ENCODE measurements at regions not wholly inside any gene's neighbourhood (a gene's known extent, or its start where the extent isn't known, plus 50 kb on each side); places are given as distances from the start of the nearest gene placed in this dataset.
A peak's percentile ranks its signal among the peaks of the same experiment; 100 is the strongest.

- FAIRE-seq, result no peak
- no peak for DNase-seq (ENCODE audit: low spot score in 2 of 2)
Observed at GRCh38 chr4:107202744-107203143, 166.6 kb upstream of the DKK2 start.

GRCh38 chr4:107197121-107197520 lies 161.0 kb upstream of the DKK2 start:
- no peak for DNase-seq (ENCODE audit: low spot score in 2 of 2)
- FAIRE-seq, result no peak

GRCh38 chr4:107196312-107196711 lies 160.2 kb upstream of the DKK2 start:
- DNase-seq (ENCODE audit: low spot score in 2 of 2), result no peak
- no peak for FAIRE-seq

- DNase-seq (ENCODE audit: low spot score in 2 of 2) (no peak), FAIRE-seq (no peak)
Observed at GRCh38 chr4:107194005-107194404, 157.9 kb upstream of the DKK2 start.

- no peak for DNase-seq (ENCODE audit: low spot score in 2 of 2)
- no peak for FAIRE-seq
Observed at GRCh38 chr4:107192601-107193000, 156.5 kb upstream of the DKK2 start.

GRCh38 chr4:107187091-107187490 lies 151.0 kb upstream of the DKK2 start:
- no peak for FAIRE-seq

GRCh38 chr4:107183155-107183774 lies 147.2 kb upstream of the DKK2 start:
- FAIRE-seq, result no peak

More at GRCh38 chr4:107187091-107187490, 151.0 kb upstream of the DKK2 start:
- DNase-seq (ENCODE audit: low spot score in 2 of 2), result no peak

GRCh38 chr4:107182347-107182746 lies 146.2 kb upstream of the DKK2 start:
- DNase-seq (ENCODE audit: low spot score in 2 of 2), result no peak
- no peak for FAIRE-seq

More at GRCh38 chr4:107183155-107183774, 147.2 kb upstream of the DKK2 start:
- DNase-seq (ENCODE audit: low spot score in 2 of 2), result peak in 1 of 2 donors; percentile 6

- no peak for DNase-seq (ENCODE audit: low spot score in 2 of 2)
- no peak for FAIRE-seq
Observed at GRCh38 chr4:107166873-107167450, 130.8 kb upstream of the DKK2 start.

GRCh38 chr4:107166181-107166580 lies 130.1 kb upstream of the DKK2 start:
- DNase-seq (ENCODE audit: low spot score in 2 of 2) (no peak), FAIRE-seq (no peak)

- no peak for FAIRE-seq
- no peak for DNase-seq (ENCODE audit: low spot score in 2 of 2)
Observed at GRCh38 chr4:107164962-107165475, 128.9 kb upstream of the DKK2 start.

- FAIRE-seq (no peak), DNase-seq (ENCODE audit: low spot score in 2 of 2) (no peak)
Observed at GRCh38 chr4:107156443-107156842, 120.3 kb upstream of the DKK2 start.

- DNase-seq (ENCODE audit: low spot score in 2 of 2), result no peak
- no peak for FAIRE-seq
Observed at GRCh38 chr4:107155366-107155765, 119.3 kb upstream of the DKK2 start.

- FAIRE-seq (no peak), DNase-seq (ENCODE audit: low spot score in 2 of 2) (no peak)
Observed at GRCh38 chr4:107153956-107154355, 117.8 kb upstream of the DKK2 start.

- FAIRE-seq, result no peak
Observed at GRCh38 chr4:107153228-107153627, 117.1 kb upstream of the DKK2 start.

GRCh38 chr4:107151173-107151572 lies 115.1 kb upstream of the DKK2 start:
- DNase-seq (ENCODE audit: low spot score in 2 of 2) (no peak), FAIRE-seq (no peak)

More at GRCh38 chr4:107153228-107153627, 117.1 kb upstream of the DKK2 start:
- DNase-seq (ENCODE audit: low spot score in 2 of 2), result no peak

- no peak for DNase-seq (ENCODE audit: low spot score in 2 of 2)
- no peak for FAIRE-seq
Observed at GRCh38 chr4:107148904-107149303, 112.8 kb upstream of the DKK2 start.

GRCh38 chr4:107147873-107148272 lies 111.8 kb upstream of the DKK2 start:
- FAIRE-seq, result no peak
- no peak for DNase-seq (ENCODE audit: low spot score in 2 of 2)

GRCh38 chr4:107138433-107138832 lies 102.3 kb upstream of the DKK2 start:
- DNase-seq (ENCODE audit: low spot score in 2 of 2) (no peak), FAIRE-seq (no peak)

- DNase-seq (ENCODE audit: low spot score in 2 of 2) (no peak), FAIRE-seq (no peak)
Observed at GRCh38 chr4:107133965-107134653, 98.0 kb upstream of the DKK2 start.

- no peak for DNase-seq (ENCODE audit: low spot score in 2 of 2)
- no peak for FAIRE-seq
Observed at GRCh38 chr4:107131295-107131694, 95.2 kb upstream of the DKK2 start.

- DNase-seq (ENCODE audit: low spot score in 2 of 2) (no peak), FAIRE-seq (no peak)
Observed at GRCh38 chr4:107130157-107130556, 94.0 kb upstream of the DKK2 start.
